Suprapubic skin (tissue), 3 donors: ENCODE measurements at regions not wholly inside any gene's neighbourhood (a gene's known extent, or its start where the extent isn't known, plus 50 kb on each side); places are given as distances from the start of the nearest gene placed in this dataset.

ENCODE experiments used
- POLR2AphosphoS5 ChIP-seq, 3 donors: sonication (generic); formaldehyde crosslinking; IDR thresholded peaks; one replicate each; pipeline ENCODE4 v1.6.1; 2017; ENCODE audit warnings: antibody characterized with exemption in 3 of 3
- TF ChIP-seq, protein P1 (sequence below), 2 donors: fragments of 200-600 bp in 1 of 2; fragments of 450-650 bp in 1 of 2; sonication (generic) in 1 of 2; IDR thresholded peaks; one replicate each; pipeline ENCODE4 v1.5.1; 2016 to 2019; ENCODE audit warnings: antibody characterized with exemption in 2 of 2, mild to moderate bottlenecking in 1 of 2, moderate library complexity in 1 of 2

DNA sequence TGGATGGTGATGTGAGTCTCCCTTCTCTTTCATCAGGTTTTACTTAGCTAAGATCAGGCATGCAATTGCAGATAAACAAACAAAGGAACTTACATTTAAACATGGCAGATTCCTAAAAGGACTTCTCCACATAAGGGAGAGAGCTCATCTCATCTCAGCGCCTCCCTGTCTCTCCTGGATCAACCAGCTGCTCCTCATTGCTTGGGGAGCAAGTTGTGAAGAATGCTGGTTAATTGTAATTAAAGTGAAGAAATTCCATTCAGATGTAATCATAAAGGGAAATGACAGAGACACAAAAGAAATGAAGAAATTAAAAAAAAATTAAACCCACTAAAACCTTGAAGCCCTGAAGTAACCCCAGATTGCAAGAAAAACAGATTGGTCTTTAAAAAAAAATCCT lies 104.4 kb upstream of the DIO2 start:
- TF ChIP-seq, protein P1, sequence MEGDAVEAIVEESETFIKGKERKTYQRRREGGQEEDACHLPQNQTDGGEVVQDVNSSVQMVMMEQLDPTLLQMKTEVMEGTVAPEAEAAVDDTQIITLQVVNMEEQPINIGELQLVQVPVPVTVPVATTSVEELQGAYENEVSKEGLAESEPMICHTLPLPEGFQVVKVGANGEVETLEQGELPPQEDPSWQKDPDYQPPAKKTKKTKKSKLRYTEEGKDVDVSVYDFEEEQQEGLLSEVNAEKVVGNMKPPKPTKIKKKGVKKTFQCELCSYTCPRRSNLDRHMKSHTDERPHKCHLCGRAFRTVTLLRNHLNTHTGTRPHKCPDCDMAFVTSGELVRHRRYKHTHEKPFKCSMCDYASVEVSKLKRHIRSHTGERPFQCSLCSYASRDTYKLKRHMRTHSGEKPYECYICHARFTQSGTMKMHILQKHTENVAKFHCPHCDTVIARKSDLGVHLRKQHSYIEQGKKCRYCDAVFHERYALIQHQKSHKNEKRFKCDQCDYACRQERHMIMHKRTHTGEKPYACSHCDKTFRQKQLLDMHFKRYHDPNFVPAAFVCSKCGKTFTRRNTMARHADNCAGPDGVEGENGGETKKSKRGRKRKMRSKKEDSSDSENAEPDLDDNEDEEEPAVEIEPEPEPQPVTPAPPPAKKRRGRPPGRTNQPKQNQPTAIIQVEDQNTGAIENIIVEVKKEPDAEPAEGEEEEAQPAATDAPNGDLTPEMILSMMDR (IDR thresholded peaks at IDR 0.05): no peak
- no peak for TF ChIP-seq POLR2AphosphoS5 (IDR thresholded peaks at IDR 0.05)
